Sigmoid colon (tissue), 3 donors: ENCODE measurements at regions not wholly inside any gene's neighbourhood (a gene's known extent, or its start where the extent isn't known, plus 50 kb on each side); places are given as distances from the start of the nearest gene placed in this dataset.

Source experiments
- CTCF ChIP-seq, 4 experiments: fragments of 450-650 bp in 3 of 4; fragments of 200-600 bp in 1 of 4; IDR thresholded peaks; one replicate each; pipeline ENCODE4 v1.5.1; 2016 to 2019; ENCODE audit warnings: antibody characterized with exemption in 4 of 4, mild to moderate bottlenecking in 3 of 4, moderate library complexity in 2 of 4
- POLR2A ChIP-seq, 2 donors: fragments of 450-650 bp; IDR thresholded peaks; one replicate each; pipeline ENCODE4 v1.6.1; 2016; ENCODE audit warnings: antibody characterized with exemption in 2 of 2, mild to moderate bottlenecking in 2 of 2, moderate library complexity in 2 of 2

DNA sequence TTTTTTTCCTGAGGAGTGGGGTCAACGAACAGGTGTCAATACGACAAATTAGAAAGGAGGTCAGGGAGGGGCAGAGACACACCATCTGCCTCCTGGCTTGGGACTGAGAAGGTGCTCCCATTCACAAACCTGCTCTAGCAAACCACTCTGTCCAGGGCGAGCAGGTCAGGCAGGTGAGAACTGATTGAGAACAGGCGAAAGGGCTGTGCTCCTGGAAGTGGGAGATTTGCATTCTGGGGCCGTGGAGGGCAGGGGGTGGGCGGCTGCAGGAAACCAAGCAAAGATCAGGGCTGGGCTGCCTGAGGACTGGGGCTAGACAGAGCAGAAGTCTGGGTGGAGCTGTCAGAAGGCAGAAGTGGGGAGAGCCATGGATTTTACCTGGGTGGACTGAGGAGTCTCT, 98.9 kb upstream of the NLRP1 start:
- TF ChIP-seq CTCF (IDR thresholded peaks at IDR 0.05): no peak
- TF ChIP-seq POLR2A (IDR thresholded peaks at IDR 0.05): no peak
